Neuronal stem cell (in vitro differentiated cells): ENCODE measurements at regions not wholly inside any gene's neighbourhood (a gene's known extent, or its start where the extent isn't known, plus 50 kb on each side); places are given as distances from the start of the nearest gene placed in this dataset.

ENCODE experiments used
- DNase-seq: peaks from one replicate; pipeline ENCODE4 v3.0.0-alpha.2; 2013; ENCODE audit warnings: low spot score
- H2AFZ ChIP-seq: one replicate; pipeline ENCODE4 v1.6.1; 2013; ENCODE audit warnings: mild to moderate bottlenecking, low read length, inconsistent platforms
- H2AK5ac ChIP-seq: 2 replicates; pipeline ENCODE4 v1.6.1; 2013; ENCODE audit warnings: low read depth, mild to moderate bottlenecking, inconsistent platforms, low read length, moderate library complexity, mixed read lengths
- H2BK120ac ChIP-seq: 2 replicates; pipeline ENCODE4 v1.6.1; 2013; ENCODE audit warnings: low read depth, mild to moderate bottlenecking, inconsistent platforms, low read length, moderate library complexity, mixed read lengths
- H2BK12ac ChIP-seq: one replicate; pipeline ENCODE4 v1.6.1; 2013; ENCODE audit warnings: low read length, inconsistent platforms
- H2BK15ac ChIP-seq: 2 replicates; pipeline ENCODE4 v1.6.1; 2013; ENCODE audit warnings: mild to moderate bottlenecking, low read length, inconsistent platforms, mixed read lengths
- H2BK5ac ChIP-seq: one replicate; pipeline ENCODE4 v1.6.1; 2013; ENCODE audit warnings: inconsistent platforms, mild to moderate bottlenecking, low read length, moderate library complexity
- H3K14ac ChIP-seq: one replicate; pipeline ENCODE4 v1.6.1; 2013; ENCODE audit warnings: low read length, inconsistent platforms
- H3K18ac ChIP-seq: 2 replicates; pipeline ENCODE4 v1.6.1; 2013; ENCODE audit warnings: low read length, inconsistent platforms
- H3K23ac ChIP-seq: 2 replicates; pipeline ENCODE4 v1.6.1; 2013; ENCODE audit warnings: low read depth, mild to moderate bottlenecking, mixed read lengths, low read length, inconsistent platforms; ENCODE audit not compliant: poor library complexity
- H3K27ac ChIP-seq: replicated peaks from 3 replicates; pipeline ENCODE4 v1.5.1; 2013; ENCODE audit warnings: low read length, inconsistent platforms
- H3K27me3 ChIP-seq, 3 experiments: 2 replicates each; pipeline ENCODE4 v1.6.1; 2013; ENCODE audit warnings: low read length in 3 of 3, mild to moderate bottlenecking in 2 of 3, inconsistent platforms in 1 of 3, low read depth in 1 of 3, mixed read lengths in 1 of 3, moderate library complexity in 1 of 3; ENCODE audit not compliant: control insufficient read depth in 3 of 3, insufficient read depth in 3 of 3
- H3K36me3 ChIP-seq, 2 donors: replicated peaks in 1 of 2; 2 replicates each; pipeline ENCODE4 v1.6.1; 2013; ENCODE audit warnings: low read length in 2 of 2; ENCODE audit not compliant: control insufficient read depth in 2 of 2, insufficient read depth in 2 of 2
- H3K4ac ChIP-seq: 2 replicates; pipeline ENCODE4 v1.6.1; 2013; ENCODE audit warnings: inconsistent platforms, mild to moderate bottlenecking, low read length, moderate library complexity
- H3K4me1 ChIP-seq, 2 donors: 1 replicate in 1 of 2; 2 replicates in 1 of 2; pipeline ENCODE4 v1.6.1; 2013; ENCODE audit warnings: low read length in 2 of 2, low read depth in 1 of 2; ENCODE audit not compliant: control insufficient read depth in 2 of 2, insufficient read depth in 1 of 2
- H3K4me2 ChIP-seq: one replicate; pipeline ENCODE4 v1.6.1; 2013; ENCODE audit warnings: mild to moderate bottlenecking, low read length, inconsistent platforms; ENCODE audit not compliant: insufficient read depth, poor library complexity, severe bottlenecking
- H3K4me3 ChIP-seq, 2 donors: 2 replicates each; pipeline ENCODE4 v1.5.1; 2013; ENCODE audit warnings: low read length in 2 of 2, mild to moderate bottlenecking in 2 of 2, inconsistent platforms in 1 of 2, moderate library complexity in 1 of 2
- H3K79me1 ChIP-seq: one replicate; pipeline ENCODE4 v1.6.1; 2013; ENCODE audit warnings: low read depth, mild to moderate bottlenecking, inconsistent platforms, low read length, moderate library complexity
- H3K9ac ChIP-seq: one replicate; pipeline ENCODE4 v1.6.1; 2013; ENCODE audit warnings: mild to moderate bottlenecking, low read depth, low read length, inconsistent platforms; ENCODE audit not compliant: poor library complexity
- H3K9me3 ChIP-seq, 2 donors: replicated peaks in 1 of 2; 2 replicates each; pipeline versions ENCODE3 to v1.6.1; 2013; ENCODE audit warnings: low read length in 2 of 2, mild to moderate bottlenecking in 2 of 2, inconsistent platforms in 1 of 2, low read depth in 1 of 2, mixed read lengths in 1 of 2, moderate library complexity in 1 of 2; ENCODE audit not compliant: control insufficient read depth in 2 of 2, insufficient read depth in 1 of 2
- H4K8ac ChIP-seq: one replicate; pipeline ENCODE4 v1.6.1; 2013; ENCODE audit warnings: low read depth, mild to moderate bottlenecking, inconsistent platforms, low read length, moderate library complexity
- H4K91ac ChIP-seq: one replicate; pipeline ENCODE4 v1.6.1; 2013; ENCODE audit warnings: low read length, low read depth, mild to moderate bottlenecking, inconsistent platforms; ENCODE audit not compliant: poor library complexity
- WGBS, 2 donors: extraction: QIAGEN DNeasy Blood & Tissue Kit; methylation state at CpG; one replicate each; pipeline ENCODE4 v1.1.7; 2013; ENCODE audit warnings: missing lambda C conversion rate in 2 of 2, mixed read lengths in 1 of 2; ENCODE audit not compliant: insufficient read length in 2 of 2, insufficient replicate concordance in 1 of 2; ENCODE audit errors: extremely low coverage in 2 of 2; 5-methylcytosine and 5-hydroxymethylcytosine counted together

- H3K9ac ChIP-seq = no peak overlapping the region
- H4K8ac ChIP-seq = no peak overlapping the region
- no peak overlapping the region for H2BK15ac ChIP-seq
- H3K27me3 ChIP-seq = no peaks in the 10 kb centered on the region
- H3K4ac ChIP-seq = no peak overlapping the region
- no peaks in the 10 kb centered on the region for H3K79me1 ChIP-seq
- H4K91ac ChIP-seq = no peak overlapping the region
- H3K23ac ChIP-seq = no peak overlapping the region
- H3K14ac ChIP-seq = no peak overlapping the region
- H2BK120ac ChIP-seq = no peak overlapping the region
- no peaks in the 10 kb centered on the region for H3K4me1 ChIP-seq
- DNase-seq = no peak
- no peak overlapping the region for H3K4me2 ChIP-seq
- H2AFZ ChIP-seq = no peak overlapping the region
- H3K36me3 ChIP-seq = no peaks in the 10 kb centered on the region
- H3K18ac ChIP-seq = no peak overlapping the region
- WGBS, 2 donors = no CpG with 5 or more reads among the region's 7 CpGs
- no peak overlapping the region for H3K4me3 ChIP-seq
- no peak overlapping the region for H2AK5ac ChIP-seq
- H2BK5ac ChIP-seq = no peak overlapping the region
- H3K27ac ChIP-seq = no peak overlapping the region
- H3K9me3 ChIP-seq = no peaks in the 10 kb centered on the region
- H2BK12ac ChIP-seq = no peak overlapping the region
These were observed 545.3 kb downstream of the PLA2G4A start for GRCh38 chr1:187374082-187374481.

- Histone ChIP-seq H2BK120ac (no peak overlapping the region), H2BK12ac (no peak overlapping the region), H2BK15ac (no peak overlapping the region), H2AFZ (no peak overlapping the region), H3K4me3 (no peak overlapping the region), H3K14ac (no peak overlapping the region), H2BK5ac (no peak overlapping the region), H3K4ac (no peak overlapping the region), H3K36me3 (no peaks in the 10 kb centered on the region), H3K9me3 (no peaks in the 10 kb centered on the region), H3K27me3 (no peaks in the 10 kb centered on the region), H3K9ac (no peak overlapping the region), H3K79me1 (no peaks in the 10 kb centered on the region), H2AK5ac (no peak overlapping the region), H3K23ac (no peak overlapping the region), H4K8ac (no peak overlapping the region), H3K4me2 (no peak overlapping the region), H3K27ac (no peak overlapping the region), H4K91ac (no peak overlapping the region), H3K18ac (no peak overlapping the region), H3K4me1 (no peaks in the 10 kb centered on the region)
- no peak for DNase-seq
- no CpG with 5 or more reads among the region's 1 CpG for WGBS, 2 donors
These were observed 546.0 kb downstream of the PLA2G4A start for GRCh38 chr1:187374742-187375141.

GRCh38 chr1:187383366-187383765, 554.6 kb downstream of the PLA2G4A start:
- H3K4ac ChIP-seq = no peak overlapping the region
- no peaks in the 10 kb centered on the region for H3K27me3 ChIP-seq
- no peak overlapping the region for H3K4me2 ChIP-seq
- H2BK12ac ChIP-seq = no peak overlapping the region
- no peaks in the 10 kb centered on the region for H3K9me3 ChIP-seq
- H3K4me3 ChIP-seq = no peak overlapping the region
- H4K8ac ChIP-seq = no peak overlapping the region
- no peak overlapping the region for H2BK15ac ChIP-seq
- H3K23ac ChIP-seq = no peak overlapping the region
- no peak overlapping the region for H3K14ac ChIP-seq
- H3K27ac ChIP-seq = no peak overlapping the region
- no peak overlapping the region for H2BK5ac ChIP-seq
- no peak for DNase-seq
- no peaks in the 10 kb centered on the region for H3K79me1 ChIP-seq
- H2AK5ac ChIP-seq = no peak overlapping the region
- no peak overlapping the region for H3K9ac ChIP-seq
- H2AFZ ChIP-seq = no peak overlapping the region
- WGBS, 2 donors = no CpG with 5 or more reads among the region's 3 CpGs
- no peaks in the 10 kb centered on the region for H3K36me3 ChIP-seq
- no peak overlapping the region for H2BK120ac ChIP-seq
- H3K4me1 ChIP-seq = no peaks in the 10 kb centered on the region
- H3K18ac ChIP-seq = no peak overlapping the region
- no peak overlapping the region for H4K91ac ChIP-seq

GRCh38 chr1:187384504-187384903, 555.8 kb downstream of the PLA2G4A start:
- no peak overlapping the region for H3K14ac ChIP-seq
- H2BK12ac ChIP-seq = no peak overlapping the region
- no peaks in the 10 kb centered on the region for H3K27me3 ChIP-seq
- H2AK5ac ChIP-seq = no peak overlapping the region
- no peak overlapping the region for H2AFZ ChIP-seq
- H2BK120ac ChIP-seq = no peak overlapping the region
- H3K18ac ChIP-seq = no peak overlapping the region
- no peak overlapping the region for H2BK5ac ChIP-seq
- no peak overlapping the region for H3K27ac ChIP-seq
- no peaks in the 10 kb centered on the region for H3K4me1 ChIP-seq
- no peaks in the 10 kb centered on the region for H3K36me3 ChIP-seq
- no peak overlapping the region for H3K4me2 ChIP-seq
- H3K79me1 ChIP-seq = no peaks in the 10 kb centered on the region
- no peaks in the 10 kb centered on the region for H3K9me3 ChIP-seq
- DNase-seq = no peak
- no CpG with 5 or more reads among the region's 2 CpGs for WGBS, 2 donors
- H4K8ac ChIP-seq = no peak overlapping the region
- H4K91ac ChIP-seq = no peak overlapping the region
- no peak overlapping the region for H3K9ac ChIP-seq
- no peak overlapping the region for H3K4me3 ChIP-seq
- no peak overlapping the region for H2BK15ac ChIP-seq
- H3K23ac ChIP-seq = no peak overlapping the region
- H3K4ac ChIP-seq = no peak overlapping the region
